GM23248 (cell line): ENCODE measurements at regions not wholly inside any gene's neighbourhood (a gene's known extent, or its start where the extent isn't known, plus 50 kb on each side); places are given as distances from the start of the nearest gene placed in this dataset.

Experiments
- EZH2 ChIP-seq: fragments of 200-600 bp; sonication (generic); IDR thresholded peaks from 2 replicates; pipeline ENCODE4 v1.6.1; 2018; ENCODE audit warnings: antibody characterized with exemption, mild to moderate bottlenecking; ENCODE audit not compliant: insufficient read depth, poor library complexity, severe bottlenecking
- EZH2phosphoT487 ChIP-seq: fragments of 200-600 bp; sonication (generic); IDR thresholded peaks from 2 replicates; pipeline ENCODE4 v1.6.1; 2018; ENCODE audit warnings: antibody characterized with exemption, moderate library complexity, mild to moderate bottlenecking, low read depth; ENCODE audit not compliant: insufficient read depth

- TF ChIP-seq EZH2 (no peak), EZH2phosphoT487 (no peak)
Observed at GRCh38 chr18:61141691-61142090, 191.5 kb upstream of the CDH20 start.
